Stimulated activated CD4-positive, alpha-beta T cell treated with anti-CD3 and anti-CD28 coated beads, Interleukin-12 subunit alpha, Interleukin-12 subunit beta, amount 100 ng/mL, for 48 hours (primary cell): ENCODE measurements at regions not wholly inside any gene's neighbourhood (a gene's known extent, or its start where the extent isn't known, plus 50 kb on each side); places are given as distances from the start of the nearest gene placed in this dataset.
"Not testable (repeated sequence)": the region's sequence is repeated elsewhere in the genome, so short reads cannot be mapped to it uniquely, and the experiment has no call there.

ENCODE experiments used
- DNase-seq, 3 donors: peaks; one replicate each; pipeline ENCODE4 v3.0.0-alpha.2; 2020; ENCODE audit warnings: low read depth in 2 of 3, low spot score in 1 of 3

DNA sequence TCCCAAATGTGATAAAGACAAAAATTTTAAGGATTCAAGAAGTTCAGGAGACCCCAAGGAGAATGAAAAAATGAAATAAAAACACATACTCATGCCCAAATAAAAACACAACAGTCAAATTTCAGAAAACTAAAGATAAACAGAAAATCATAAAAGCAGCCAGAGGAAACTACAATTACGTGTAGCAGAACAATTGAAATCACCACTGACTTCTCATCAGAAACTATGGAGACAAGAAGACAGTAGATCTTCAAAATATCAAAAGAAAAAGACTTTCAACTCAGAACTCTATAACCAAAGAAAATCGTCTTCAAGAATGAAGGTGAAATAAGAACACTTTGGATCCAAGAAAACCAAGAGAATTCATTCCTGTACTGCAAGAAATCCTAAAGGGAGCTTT is 54.9 kb downstream of the DIO3 start:
- DNase-seq = no peak

DNA sequence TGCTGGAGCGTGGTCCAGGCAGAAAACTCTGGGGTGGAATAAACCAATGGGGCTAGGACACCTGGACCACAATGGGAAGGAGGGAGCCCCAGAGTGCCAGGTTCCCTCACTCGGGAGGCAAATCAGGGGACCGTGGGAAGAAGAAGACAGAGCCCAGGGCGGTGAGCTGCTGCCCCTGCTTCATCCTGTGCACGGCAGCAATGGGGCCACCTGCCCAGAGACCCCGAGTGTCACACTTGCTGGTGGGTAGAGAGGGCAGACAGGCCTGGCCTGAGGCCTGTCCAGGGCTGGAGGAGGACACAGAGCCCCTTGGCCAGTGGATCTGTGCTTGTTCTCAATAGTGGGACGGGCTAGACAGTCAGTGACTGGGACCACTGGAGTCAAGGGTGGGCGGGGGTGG is 58.2 kb downstream of the DIO3 start:
- DNase-seq = no peak

DNA sequence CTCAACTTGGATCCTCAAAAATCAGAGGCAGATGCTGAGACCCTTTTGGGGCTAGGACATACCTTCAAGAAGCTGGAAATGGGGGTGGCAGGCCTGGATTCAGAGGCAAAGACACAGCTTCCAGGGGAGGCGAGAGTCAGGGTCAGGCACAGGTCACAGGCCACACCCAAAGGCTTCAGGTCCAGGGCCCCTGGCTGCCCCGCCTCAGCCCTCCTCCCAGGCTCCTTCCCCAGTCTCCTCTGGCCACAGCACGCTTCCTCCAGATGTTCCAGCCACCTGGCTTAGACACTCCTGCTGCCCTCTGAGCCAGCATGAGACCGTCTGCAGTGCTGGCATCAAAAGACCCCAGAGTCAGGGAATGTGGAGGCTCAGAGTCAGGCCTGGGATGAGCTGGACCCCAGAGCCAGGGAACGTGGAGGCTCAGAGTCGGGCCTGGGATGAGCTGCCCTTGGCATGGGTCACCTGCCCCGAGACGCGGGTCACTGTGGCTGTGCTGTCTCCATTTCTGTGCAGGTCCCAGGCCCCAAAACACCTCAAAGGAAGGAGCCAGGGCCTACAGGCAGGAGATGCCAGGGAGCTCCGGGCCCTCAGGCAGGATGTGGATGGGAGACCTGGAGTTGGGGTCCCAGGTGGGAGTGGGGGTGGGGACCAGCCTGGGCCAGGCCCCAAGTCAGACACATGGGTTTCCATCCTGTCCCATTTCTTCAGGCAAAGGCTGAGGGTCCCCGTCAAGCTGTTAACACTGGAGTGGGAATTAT is 58.9 kb downstream of the DIO3 start:
- DNase-seq = no peak

DNA sequence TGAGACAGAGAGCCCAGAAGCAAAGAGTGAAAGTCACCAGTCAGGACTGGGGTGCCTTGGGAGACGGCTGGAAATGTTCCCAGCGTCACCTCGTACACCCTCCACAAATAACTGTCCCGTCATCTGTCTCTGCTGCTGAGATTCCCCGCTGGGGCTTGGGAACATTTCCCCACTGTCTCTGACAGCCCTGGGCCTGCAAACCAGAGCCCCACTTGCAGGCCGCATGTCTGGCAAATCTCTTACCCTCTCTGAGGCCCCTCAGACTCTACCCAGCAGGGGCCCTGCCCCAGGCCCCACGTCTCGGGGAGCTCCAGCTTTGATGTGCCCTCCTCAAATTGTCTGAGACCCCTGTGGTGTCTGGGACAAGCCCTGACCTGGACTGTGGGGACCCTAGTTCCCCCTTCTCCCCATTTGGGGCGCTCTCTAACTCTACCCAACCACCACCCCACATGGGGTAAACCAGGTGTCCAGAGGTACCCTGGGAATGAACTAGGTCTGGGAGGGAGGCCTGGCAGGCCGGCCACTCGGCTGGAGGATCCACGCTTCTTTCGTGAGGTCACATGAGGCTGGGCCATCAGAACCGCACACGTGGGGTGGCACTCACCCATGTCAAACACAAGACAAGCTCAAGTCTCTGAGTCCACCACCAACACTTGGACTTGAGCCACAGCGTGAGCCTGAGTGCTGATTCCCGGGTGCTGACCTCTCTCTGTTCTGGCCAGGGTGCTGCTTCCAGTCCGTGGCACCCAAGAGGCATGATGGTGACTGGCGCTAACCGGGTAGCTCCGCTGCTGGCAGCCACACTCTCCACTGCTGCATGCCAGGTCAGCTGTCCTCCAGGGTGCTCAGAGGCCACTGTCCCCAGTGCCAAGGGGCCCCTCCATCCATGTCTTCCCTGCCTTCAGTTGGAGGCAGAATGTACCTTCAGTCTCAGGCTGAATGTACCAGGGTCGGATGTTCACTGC is 59.8 kb downstream of the DIO3 start:
- DNase-seq = no peak

DNA sequence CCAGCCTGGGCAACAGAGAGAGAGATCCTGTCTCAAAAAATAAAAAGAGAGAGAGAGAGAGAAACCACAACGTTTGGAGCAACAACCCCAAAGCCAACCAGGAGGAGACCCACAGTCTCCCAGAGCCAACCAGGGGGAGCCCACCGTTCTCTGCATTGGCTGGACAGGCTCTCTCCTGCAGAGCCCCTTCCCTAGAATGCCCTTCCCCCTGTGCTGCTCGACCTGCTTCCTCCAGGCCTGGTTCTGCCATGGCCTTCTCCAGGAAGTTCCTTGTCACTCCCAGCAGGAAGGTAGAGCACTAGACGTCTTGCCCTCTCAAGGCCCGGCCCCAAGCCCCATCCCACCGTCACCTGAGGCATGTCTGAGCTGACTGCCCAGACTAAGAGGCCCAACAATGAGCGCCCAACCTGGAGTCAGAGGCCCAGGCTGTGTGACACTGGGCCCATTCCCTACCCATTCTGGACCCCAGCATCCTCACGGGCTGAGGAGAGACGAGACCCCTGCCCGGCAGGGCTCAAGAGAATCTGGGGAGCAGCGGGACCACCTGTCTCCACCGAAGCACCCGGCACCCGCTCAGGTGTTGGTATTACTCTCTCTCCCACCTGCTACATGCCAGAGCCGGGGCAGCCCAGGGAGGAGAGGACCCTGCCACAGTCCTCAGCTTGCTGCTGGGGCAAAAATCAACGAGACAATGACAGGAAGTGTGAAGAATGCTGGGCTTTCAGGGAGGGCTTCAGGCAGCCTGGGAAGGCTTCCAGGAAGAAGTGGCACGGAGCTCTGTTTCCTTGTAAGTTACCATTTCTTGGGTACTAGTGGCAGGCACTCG is 61.2 kb downstream of the DIO3 start:
- no peak for DNase-seq

DNA sequence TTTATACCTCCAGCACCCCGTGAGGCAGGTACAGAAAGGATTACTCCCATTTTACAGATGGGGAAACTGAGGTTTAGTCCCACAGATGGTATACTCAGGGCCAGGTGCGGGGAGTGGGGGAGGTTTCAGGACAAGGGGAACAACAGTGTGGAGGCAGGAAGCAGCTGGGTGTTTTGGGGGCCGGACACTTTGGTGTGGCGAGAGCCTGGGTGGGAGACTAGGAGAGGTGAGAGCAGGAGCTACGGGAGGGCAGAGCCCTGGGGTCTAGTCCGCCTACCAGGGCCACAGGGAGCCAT is 61.7 kb downstream of the DIO3 start:
- no peak for DNase-seq

DNA sequence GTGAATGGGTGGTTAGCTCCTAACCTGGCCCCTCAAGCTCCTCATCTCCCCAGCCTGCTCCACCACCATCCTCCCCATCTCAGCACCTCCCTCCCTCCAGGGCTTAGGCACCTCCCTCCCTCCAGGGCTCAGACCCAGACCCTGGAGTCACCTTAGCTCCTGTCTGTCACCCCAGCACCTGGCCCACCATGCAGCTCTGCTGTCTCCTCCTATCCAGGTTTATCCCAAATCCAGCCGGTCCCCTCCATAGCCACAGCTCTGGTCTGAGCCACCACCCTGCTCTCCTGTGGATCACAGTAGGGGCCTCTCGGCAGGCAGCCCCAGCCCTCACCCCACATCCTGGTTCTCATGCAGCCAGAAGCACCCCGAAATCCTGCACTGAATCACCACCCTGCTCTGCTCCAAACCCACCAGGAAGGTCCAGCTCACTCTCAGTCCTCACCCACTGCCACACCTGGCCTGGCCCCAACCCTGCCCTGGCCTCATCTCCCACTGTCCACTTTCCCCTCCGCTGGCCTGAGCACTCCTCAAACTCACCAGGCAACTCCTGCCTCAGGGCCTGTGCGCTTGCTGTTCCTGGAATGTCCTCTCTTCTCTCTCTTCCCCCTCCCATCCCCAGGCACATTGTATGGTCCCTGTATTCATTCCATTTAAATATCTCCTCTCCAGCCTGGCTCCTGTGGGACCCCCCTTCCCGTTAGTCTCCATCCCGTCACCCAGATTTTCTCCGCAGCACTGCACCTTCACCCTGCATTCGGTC is 62.6 kb downstream of the DIO3 start:
- DNase-seq = no peak

DNA sequence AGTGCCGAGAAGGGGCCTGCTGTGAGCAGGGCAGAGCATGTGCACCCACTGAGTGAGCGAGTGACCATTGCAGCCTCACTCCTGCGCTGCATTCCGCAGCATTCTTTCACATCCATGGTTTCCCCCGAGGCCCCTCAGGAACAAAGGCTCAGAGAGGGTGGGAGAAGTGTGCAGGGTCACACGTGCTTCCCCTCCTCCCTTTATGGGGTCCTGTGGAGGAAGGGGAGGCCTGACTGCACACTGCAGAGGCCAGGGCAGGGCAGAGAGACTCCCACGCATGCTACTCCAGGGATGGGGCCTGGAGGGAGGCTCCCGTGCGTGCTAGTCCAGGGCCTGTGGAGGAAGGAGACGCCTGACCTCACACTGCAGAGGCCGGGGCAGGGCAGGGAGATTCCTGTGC is 63.2 kb downstream of the DIO3 start:
- no peak for DNase-seq

DNA sequence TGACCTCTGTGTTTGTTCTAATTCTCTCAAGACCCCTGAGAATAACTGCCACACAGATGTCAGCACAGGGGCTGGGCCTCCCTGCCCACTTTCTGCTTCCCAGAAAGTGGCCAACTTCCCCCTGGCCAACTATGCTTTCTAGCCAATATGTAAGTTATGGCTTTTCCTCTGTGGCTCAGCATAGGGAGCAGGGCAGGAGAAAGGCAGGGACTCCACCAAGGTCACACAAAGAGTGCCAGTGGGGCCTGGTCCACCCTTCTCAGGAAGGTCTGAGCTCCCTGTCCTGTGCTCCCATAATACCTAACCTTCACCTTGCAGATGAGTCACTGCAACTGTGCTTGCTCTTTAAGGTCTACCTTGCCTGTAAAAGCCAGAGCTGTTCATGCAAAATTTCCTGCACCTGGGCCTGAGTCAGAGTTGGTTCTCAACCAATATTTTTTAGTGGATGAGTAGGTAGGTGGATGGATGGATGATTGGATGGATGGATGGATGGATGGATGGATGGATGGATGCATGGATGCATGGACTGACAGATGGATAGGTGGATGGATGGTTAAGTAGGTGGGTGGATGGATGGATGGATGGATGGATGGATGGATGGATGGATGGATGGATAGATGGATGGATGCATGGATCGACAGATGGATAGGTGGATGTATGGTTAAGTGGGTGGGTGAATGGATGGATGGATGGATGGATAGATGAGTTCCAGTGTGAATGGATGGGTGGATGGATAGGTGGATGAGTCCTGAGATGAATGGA is 64.2 kb downstream of the DIO3 start:
- no peak for DNase-seq

DNA sequence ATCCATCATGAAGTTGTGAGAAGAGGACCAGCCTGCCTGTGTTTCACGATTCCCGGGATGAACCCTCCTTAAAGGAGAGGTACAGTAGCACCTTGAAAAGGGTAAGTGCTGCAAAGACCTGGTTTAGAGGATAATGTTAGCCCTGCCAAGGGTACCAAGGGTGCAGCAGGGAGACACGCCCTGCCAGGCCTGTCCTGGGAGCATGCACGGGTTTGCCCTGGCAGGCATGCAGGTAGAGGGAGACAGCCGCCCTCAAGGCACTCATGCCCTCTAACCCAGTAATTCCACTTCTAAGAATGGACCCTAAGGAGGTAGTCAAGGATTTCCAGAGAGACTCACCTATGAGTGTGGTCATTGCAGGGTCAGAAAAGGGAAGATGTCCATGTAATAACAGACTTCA is 65.0 kb downstream of the DIO3 start:
- no peak for DNase-seq

DNA sequence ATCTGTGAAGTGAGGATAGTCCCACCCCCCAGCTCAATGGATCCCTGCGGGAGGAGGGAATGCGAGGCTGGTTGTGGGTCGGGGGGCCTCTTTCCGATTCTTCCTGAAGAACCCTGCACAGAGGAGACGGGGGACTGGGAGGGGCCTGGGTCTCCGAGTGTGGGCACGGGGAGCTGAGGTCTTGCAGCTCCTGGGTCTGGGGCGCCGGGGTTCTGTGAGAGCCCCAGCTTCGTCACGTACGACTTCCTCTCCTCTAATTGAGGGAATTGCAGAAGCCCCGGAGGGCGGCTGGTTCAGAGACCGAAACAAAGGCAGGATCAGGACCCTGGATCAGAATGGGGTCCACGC is 66.6 kb downstream of the DIO3 start:
- no peak for DNase-seq

DNA sequence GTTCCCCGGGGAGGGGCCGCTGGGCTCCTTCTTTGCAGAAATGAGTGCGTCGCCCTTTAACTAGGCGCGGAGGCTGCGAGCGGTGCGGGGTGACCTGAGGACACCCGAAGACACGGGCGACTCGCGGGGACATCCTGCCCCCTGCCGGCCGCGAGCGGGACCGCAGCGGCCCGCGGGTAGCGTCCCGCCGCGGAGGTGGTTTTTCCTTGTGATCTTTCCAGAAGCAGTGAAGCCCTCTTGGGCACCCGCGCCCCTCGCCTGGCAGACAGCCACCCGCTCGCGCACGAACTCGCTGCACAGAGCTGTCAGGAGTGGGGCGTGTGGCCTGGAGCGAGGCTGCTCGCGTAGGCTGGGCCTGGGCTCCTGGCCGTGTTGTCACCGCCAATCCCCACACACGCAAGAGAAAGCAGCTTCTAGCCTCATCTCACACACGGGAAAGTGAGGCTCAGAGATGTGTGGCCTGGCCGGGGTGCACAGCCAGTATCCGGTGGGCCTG is 67.2 kb downstream of the DIO3 start:
- DNase-seq = peak; percentile 54 to 67 (median 62)

DNA sequence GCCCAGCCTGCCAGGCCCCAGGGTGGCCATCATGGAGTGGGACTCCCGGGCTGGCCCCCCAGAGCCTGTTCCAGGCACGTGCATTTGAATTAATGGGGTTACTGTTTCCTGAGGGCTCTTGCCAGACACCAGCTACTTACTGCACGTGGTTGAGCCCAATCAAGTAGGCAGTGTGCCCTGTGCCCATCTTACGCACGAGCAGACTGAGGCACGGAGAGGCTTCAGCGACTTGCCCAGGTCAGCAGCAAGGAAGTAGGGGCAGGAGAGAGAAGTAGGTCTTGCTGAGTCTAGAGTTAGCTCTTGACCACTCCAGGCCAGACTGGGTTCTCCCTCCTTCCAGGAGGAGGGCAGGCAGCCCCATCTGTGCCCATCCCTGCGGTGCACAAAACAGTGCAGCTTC is 67.7 kb downstream of the DIO3 start:
- DNase-seq = no peak

DNA sequence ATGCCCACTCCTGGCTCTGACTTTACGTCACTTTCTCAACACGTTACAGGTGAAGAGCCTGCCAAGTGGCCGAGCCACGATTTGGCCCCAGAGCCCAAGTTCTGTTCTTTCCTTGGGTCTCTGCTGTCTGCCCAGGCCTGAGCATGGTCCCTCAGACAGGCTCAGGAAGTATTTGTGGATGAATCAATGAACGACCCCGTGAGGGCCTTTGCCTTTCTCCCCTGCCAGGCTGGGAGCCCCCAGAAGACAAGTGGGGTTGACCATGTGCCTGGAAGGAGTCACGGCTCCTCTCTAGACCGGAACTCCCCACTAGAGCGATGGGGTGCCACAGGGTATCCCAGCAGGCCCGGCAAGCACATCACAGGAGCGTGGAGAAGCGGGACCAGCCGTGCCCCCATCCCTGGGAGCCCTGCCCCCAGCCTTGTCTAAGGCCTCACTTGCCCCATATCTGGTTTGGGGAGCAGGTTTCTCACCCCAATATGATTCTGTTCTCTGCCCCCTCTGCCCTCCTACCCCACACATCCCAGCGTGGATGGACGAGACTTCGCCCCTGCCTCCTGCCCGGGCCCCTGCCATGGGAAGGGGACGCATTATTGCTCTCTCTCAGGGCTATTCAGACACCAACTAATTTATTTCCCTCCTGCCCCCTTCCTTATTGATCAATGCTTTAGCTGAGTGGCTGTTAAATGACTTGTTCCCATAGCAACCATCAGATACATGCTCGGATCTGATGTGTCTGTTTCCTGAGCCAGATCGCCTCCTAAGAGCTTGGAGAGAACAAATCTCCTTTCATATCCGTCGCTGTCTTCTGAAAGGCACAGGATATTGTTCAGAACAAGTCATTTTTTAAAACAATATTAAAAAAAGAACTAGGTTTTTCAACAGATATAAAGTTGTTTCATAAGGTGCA is 69.0 kb downstream of the DIO3 start:
- DNase-seq = no peak

DNA sequence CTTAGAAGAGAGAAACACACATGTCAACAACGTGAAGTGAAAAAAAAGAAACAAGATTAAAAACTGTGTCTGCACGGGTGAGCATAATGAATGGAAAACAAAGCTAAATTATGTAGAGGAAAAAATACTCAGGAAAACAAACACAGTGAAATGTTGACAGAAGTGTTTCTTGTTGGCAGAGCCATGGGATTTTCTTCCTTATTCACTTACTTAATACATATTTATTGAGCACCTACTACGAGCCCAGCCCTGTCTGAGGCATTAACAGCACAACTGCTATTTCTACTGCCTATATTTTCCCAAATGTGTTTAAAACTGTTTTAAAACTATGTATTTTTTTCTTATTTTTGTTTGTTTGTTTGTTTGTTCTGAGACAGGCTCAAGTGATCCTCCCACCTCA is 69.9 kb downstream of the DIO3 start:
- no peak for DNase-seq

DNA sequence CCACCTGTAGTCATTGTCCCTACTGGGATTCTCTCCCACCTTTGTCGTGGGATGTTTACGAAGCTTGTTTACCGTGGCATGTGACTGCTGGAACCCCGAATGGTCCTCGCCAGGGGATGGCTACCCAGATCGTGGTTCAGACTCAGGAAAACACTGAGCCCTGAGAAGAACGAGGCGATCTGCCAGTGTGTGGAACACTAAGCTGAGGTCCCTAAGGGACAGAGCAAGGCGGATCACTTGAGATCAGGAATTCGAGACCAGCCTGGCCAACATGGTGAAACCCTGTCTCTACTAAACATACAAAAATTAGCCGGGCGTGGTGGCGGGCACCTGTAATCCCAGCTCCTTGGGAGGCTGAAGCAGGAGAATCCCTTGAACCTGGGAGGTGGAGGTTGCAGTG is 70.7 kb downstream of the DIO3 start:
- not testable (repeated sequence) for DNase-seq

DNA sequence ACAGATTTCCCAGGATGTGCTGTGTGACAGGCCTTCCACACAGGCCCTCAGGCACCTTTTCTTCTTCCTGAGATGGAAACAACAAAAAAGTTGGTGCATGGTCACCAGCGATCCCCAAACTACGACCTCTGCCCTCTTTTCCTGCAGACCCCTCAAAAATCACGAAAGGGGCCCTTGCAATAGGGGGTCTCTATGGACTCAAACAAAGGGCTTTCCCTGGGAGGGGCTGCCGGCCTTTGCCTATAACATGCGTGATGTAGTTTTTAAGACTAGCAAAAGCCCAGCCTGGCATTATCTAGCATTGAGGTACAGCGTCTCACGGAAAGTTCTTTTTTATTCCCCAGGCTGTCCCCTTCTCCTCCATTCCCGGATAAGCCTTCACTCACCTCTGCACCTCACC is 71.2 kb downstream of the DIO3 start:
- DNase-seq = no peak

DNA sequence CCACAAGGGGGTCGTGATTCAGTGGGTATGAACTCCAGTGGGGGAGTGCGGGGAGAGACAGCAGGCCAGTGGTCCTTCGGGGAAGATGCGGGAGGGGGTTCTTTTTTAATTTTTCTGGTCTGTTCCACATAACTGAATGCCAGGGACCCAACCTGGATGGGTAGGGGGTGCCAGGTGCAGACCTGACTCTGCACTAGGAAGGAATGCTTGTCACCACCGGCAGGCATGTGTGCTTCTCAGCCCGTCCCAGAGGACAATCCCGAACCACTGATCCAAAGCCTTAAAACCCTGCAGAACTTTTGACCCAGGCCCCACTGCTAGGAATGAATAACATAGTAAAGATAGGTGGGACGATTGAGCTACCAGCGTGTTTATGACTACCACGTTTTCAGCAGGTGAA is 72.0 kb downstream of the DIO3 start:
- no peak for DNase-seq

DNA sequence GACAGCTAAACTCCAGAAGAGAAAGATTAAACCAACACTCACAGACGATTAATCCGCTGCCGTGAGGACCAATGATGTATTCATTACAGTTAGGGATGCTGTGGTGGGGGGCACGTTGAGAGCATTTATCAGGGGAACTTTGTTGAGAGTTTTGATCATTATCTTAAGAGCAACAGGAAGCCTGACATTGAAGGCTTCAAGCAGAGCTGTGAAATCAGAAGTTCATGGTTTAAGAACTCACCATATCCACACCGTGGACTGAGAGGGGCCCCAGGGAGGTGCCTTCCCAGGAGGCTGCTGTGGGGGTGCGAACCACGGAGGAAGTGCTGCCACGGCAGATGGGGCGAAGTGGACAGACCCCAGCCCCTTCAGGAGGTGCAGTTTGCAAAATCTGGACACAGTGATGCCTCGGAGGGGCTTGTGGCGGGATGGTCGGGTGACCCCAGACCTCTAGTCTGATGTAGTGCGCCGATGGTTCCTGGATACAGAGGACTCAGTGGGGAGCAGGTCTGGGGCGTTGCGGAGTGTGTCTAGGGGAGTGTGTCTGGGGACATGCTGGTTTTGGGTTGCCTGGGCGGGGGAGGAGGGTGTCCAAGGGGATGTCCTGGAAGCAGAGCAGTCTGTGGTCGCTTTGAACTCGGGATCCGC is 73.0 kb downstream of the DIO3 start:
- DNase-seq = no peak
